ENCODE measurements at regions not wholly inside any gene's neighbourhood (a gene's known extent, or its start where the extent isn't known, plus 50 kb on each side); places are given as distances from the start of the nearest gene placed in this dataset.

DNA sequence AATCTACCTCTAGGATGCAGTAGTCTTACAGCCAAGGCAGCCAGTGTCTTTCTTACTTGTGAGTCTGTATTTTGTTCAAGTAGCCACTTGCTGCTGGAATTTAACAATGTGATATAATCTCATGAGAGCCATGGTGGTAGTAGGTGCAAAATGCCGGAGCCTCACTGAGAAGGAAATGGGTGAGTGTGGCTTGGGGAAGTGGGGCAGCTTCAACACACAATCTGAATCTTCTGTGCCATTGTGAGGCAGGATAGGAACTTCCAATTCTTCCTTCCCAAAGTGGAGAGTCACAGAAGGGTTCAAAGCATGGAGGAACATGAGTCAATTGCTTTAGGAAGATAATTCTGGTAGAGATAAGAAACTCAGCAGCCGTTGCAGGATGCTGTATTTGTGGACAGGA lies 158.7 kb upstream of the APCDD1 start:
- Histone ChIP-seq H3K9ac (ENCODE audit: low read length in 2 of 2) (no peak overlapping the region), H3K4me3 (ENCODE audit: low read length in 2 of 2) (no peak overlapping the region), H3K27me3 (ENCODE audit: control insufficient read depth in 1 of 2, insufficient read depth in 2 of 2, low read length in 2 of 2) (no peaks in the 10 kb centered on the region), H3K36me3 (ENCODE audit: control insufficient read depth in 2 of 2, insufficient read depth in 2 of 2, low read length in 2 of 2) (no peaks in the 10 kb centered on the region), H3K9me3 (ENCODE audit: control insufficient read depth in 2 of 2, low read length in 2 of 2) (no peaks in the 10 kb centered on the region), H3K27ac (ENCODE audit: low read length) (no peak overlapping the region), H3K4me1 (ENCODE audit: control insufficient read depth, insufficient read depth, low read length) (peaks cover 7% of the 10 kb centered on the region)

- Histone ChIP-seq H3K9ac (ENCODE audit: low read length in 2 of 2) (no peak overlapping the region), H3K4me3 (ENCODE audit: low read length in 2 of 2) (no peak overlapping the region), H3K27me3 (ENCODE audit: control insufficient read depth in 1 of 2, insufficient read depth in 2 of 2, low read length in 2 of 2) (no peaks in the 10 kb centered on the region), H3K27ac (ENCODE audit: low read length) (no peak overlapping the region), H3K9me3 (ENCODE audit: control insufficient read depth in 2 of 2, low read length in 2 of 2) (no peaks in the 10 kb centered on the region), H3K4me1 (ENCODE audit: control insufficient read depth, insufficient read depth, low read length) (peaks cover 4% of the 10 kb centered on the region), H3K36me3 (ENCODE audit: control insufficient read depth in 2 of 2, insufficient read depth in 2 of 2, low read length in 2 of 2) (no peaks in the 10 kb centered on the region)
Observed at GRCh38 chr18:10296491-10296890, 157.9 kb upstream of the APCDD1 start.

- Histone ChIP-seq H3K27ac (ENCODE audit: low read length) (no peak overlapping the region), H3K9me3 (ENCODE audit: control insufficient read depth in 2 of 2, low read length in 2 of 2) (no peaks in the 10 kb centered on the region), H3K36me3 (ENCODE audit: control insufficient read depth in 2 of 2, insufficient read depth in 2 of 2, low read length in 2 of 2) (no peaks in the 10 kb centered on the region), H3K9ac (ENCODE audit: low read length in 2 of 2) (no peak overlapping the region), H3K27me3 (ENCODE audit: control insufficient read depth in 1 of 2, insufficient read depth in 2 of 2, low read length in 2 of 2) (no peaks in the 10 kb centered on the region), H3K4me1 (ENCODE audit: control insufficient read depth, insufficient read depth, low read length) (no peaks in the 10 kb centered on the region), H3K4me3 (ENCODE audit: low read length in 2 of 2) (no peak overlapping the region)
Observed at GRCh38 chr18:10297086-10297485, 157.3 kb upstream of the APCDD1 start.

DNA sequence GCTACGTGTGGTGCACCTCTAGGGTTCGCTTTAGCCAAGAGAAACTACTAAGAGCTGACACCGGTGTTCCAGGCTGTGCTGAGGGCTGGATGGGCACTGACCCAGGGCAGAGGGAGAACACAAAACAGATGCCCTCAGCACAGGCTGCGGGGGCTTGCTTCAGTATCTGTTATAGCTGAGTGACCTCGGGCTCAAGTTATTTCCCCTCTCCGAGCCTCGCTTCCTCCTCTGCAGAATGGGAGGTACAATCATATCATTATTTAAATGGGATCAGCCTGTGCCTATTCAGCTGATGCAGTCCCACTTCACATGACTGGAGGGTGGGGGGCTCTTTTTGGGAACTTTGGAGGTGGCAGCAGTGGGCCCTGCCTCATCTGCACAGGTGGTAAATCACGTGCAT lies 156.1 kb upstream of the APCDD1 start:
- no peak overlapping the region for H3K4me3 ChIP-seq (ENCODE audit: low read length in 2 of 2)
- no peaks in the 10 kb centered on the region for H3K36me3 ChIP-seq (ENCODE audit: control insufficient read depth in 2 of 2, insufficient read depth in 2 of 2, low read length in 2 of 2)
- H3K9me3 ChIP-seq (ENCODE audit: control insufficient read depth in 2 of 2, low read length in 2 of 2) = no peaks in the 10 kb centered on the region
- no peak overlapping the region for H3K9ac ChIP-seq (ENCODE audit: low read length in 2 of 2)
- H3K4me1 ChIP-seq (ENCODE audit: control insufficient read depth, insufficient read depth, low read length) = no peaks in the 10 kb centered on the region
- H3K27ac ChIP-seq (ENCODE audit: low read length) = no peak overlapping the region
- no peaks in the 10 kb centered on the region for H3K27me3 ChIP-seq (ENCODE audit: control insufficient read depth in 1 of 2, insufficient read depth in 2 of 2, low read length in 2 of 2)

DNA sequence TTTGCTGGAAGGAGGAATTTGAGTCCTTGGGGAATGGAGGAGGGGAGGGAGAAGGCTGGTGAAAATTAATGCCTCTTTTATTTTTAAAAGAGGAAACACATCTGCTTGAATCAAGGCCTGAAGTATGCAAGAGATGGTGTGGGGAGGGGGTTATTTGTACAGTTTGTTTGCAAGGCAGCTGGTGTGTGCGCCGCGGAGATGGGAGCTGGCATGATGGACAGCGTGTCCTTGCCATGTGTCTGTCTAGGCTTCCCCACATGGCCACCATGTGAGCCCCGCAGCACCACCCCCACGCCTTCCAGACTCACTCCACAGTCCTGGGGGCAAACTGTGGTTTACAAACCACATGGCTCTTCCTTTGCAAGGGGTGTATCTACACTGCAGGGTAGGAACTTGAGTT lies 154.8 kb upstream of the APCDD1 start:
- H3K4me3 ChIP-seq (ENCODE audit: low read length in 2 of 2) = no peak overlapping the region
- H3K9me3 ChIP-seq (ENCODE audit: control insufficient read depth in 2 of 2, low read length in 2 of 2) = no peaks in the 10 kb centered on the region
- H3K27ac ChIP-seq (ENCODE audit: low read length) = no peak overlapping the region
- H3K9ac ChIP-seq (ENCODE audit: low read length in 2 of 2) = no peak overlapping the region
- H3K4me1 ChIP-seq (ENCODE audit: control insufficient read depth, insufficient read depth, low read length) = no peaks in the 10 kb centered on the region
- H3K27me3 ChIP-seq (ENCODE audit: control insufficient read depth in 1 of 2, insufficient read depth in 2 of 2, low read length in 2 of 2) = no peaks in the 10 kb centered on the region
- no peaks in the 10 kb centered on the region for H3K36me3 ChIP-seq (ENCODE audit: control insufficient read depth in 2 of 2, insufficient read depth in 2 of 2, low read length in 2 of 2)

DNA sequence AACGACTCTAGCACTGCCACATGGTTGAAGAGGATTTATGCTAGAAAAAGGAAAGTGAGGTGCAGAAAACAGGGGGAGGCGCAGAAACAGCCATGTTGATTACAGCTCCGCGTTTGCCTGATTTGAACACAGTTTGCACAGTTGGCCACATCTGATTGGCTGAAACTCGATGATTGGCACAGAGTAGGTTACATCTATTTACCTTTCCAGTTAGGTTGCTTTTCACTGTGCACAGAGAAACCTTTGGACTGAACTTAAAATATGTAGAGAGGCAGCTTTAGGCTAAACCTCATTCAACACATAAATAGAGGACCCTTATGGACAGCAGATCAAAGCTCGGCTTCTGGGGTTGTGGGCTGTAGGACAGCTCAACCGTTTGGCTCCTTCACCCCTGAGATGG lies 153.7 kb upstream of the APCDD1 start:
- Histone ChIP-seq H3K9me3 (ENCODE audit: control insufficient read depth in 2 of 2, low read length in 2 of 2) (no peaks in the 10 kb centered on the region), H3K9ac (ENCODE audit: low read length in 2 of 2) (no peak overlapping the region), H3K4me1 (ENCODE audit: control insufficient read depth, insufficient read depth, low read length) (no peaks in the 10 kb centered on the region), H3K27me3 (ENCODE audit: control insufficient read depth in 1 of 2, insufficient read depth in 2 of 2, low read length in 2 of 2) (no peaks in the 10 kb centered on the region), H3K27ac (ENCODE audit: low read length) (no peak overlapping the region), H3K4me3 (ENCODE audit: low read length in 2 of 2) (no peak overlapping the region), H3K36me3 (ENCODE audit: control insufficient read depth in 2 of 2, insufficient read depth in 2 of 2, low read length in 2 of 2) (no peaks in the 10 kb centered on the region)

GRCh38 chr18:10301831-10302483 lies 152.5 kb upstream of the APCDD1 start:
- no peak overlapping the region for H3K9ac ChIP-seq (ENCODE audit: low read length in 2 of 2)
- no peaks in the 10 kb centered on the region for H3K27me3 ChIP-seq (ENCODE audit: control insufficient read depth in 1 of 2, insufficient read depth in 2 of 2, low read length in 2 of 2)
- H3K4me3 ChIP-seq (ENCODE audit: low read length in 2 of 2) = no peak overlapping the region
- no peaks in the 10 kb centered on the region for H3K9me3 ChIP-seq (ENCODE audit: control insufficient read depth in 2 of 2, low read length in 2 of 2)
- H3K36me3 ChIP-seq (ENCODE audit: control insufficient read depth in 2 of 2, insufficient read depth in 2 of 2, low read length in 2 of 2) = no peaks in the 10 kb centered on the region
- H3K27ac ChIP-seq (ENCODE audit: low read length) = no peak overlapping the region
- no peaks in the 10 kb centered on the region for H3K4me1 ChIP-seq (ENCODE audit: control insufficient read depth, insufficient read depth, low read length)

- Histone ChIP-seq H3K4me1 (ENCODE audit: control insufficient read depth, insufficient read depth, low read length) (no peaks in the 10 kb centered on the region), H3K36me3 (ENCODE audit: control insufficient read depth in 2 of 2, insufficient read depth in 2 of 2, low read length in 2 of 2) (no peaks in the 10 kb centered on the region), H3K9me3 (ENCODE audit: control insufficient read depth in 2 of 2, low read length in 2 of 2) (no peaks in the 10 kb centered on the region), H3K4me3 (ENCODE audit: low read length in 2 of 2) (no peak overlapping the region), H3K9ac (ENCODE audit: low read length in 2 of 2) (no peak overlapping the region), H3K27ac (ENCODE audit: low read length) (no peak overlapping the region), H3K27me3 (ENCODE audit: control insufficient read depth in 1 of 2, insufficient read depth in 2 of 2, low read length in 2 of 2) (no peaks in the 10 kb centered on the region)
Observed at GRCh38 chr18:10303171-10303570, 151.3 kb upstream of the APCDD1 start.

- H3K27me3 ChIP-seq (ENCODE audit: control insufficient read depth in 1 of 2, insufficient read depth in 2 of 2, low read length in 2 of 2) = no peaks in the 10 kb centered on the region
- no peak overlapping the region for H3K27ac ChIP-seq (ENCODE audit: low read length)
- H3K4me1 ChIP-seq (ENCODE audit: control insufficient read depth, insufficient read depth, low read length) = no peaks in the 10 kb centered on the region
- no peak overlapping the region for H3K4me3 ChIP-seq (ENCODE audit: low read length in 2 of 2)
- no peaks in the 10 kb centered on the region for H3K36me3 ChIP-seq (ENCODE audit: control insufficient read depth in 2 of 2, insufficient read depth in 2 of 2, low read length in 2 of 2)
- no peaks in the 10 kb centered on the region for H3K9me3 ChIP-seq (ENCODE audit: control insufficient read depth in 2 of 2, low read length in 2 of 2)
- no peak overlapping the region for H3K9ac ChIP-seq (ENCODE audit: low read length in 2 of 2)
Observed at GRCh38 chr18:10304853-10305252, 149.6 kb upstream of the APCDD1 start.

GRCh38 chr18:10306779-10307178 lies 147.7 kb upstream of the APCDD1 start:
- H3K9ac ChIP-seq (ENCODE audit: low read length in 2 of 2) = no peak overlapping the region
- no peak overlapping the region for H3K4me3 ChIP-seq (ENCODE audit: low read length in 2 of 2)
- H3K9me3 ChIP-seq (ENCODE audit: control insufficient read depth in 2 of 2, low read length in 2 of 2) = no peaks in the 10 kb centered on the region
- no peak overlapping the region for H3K27ac ChIP-seq (ENCODE audit: low read length)
- H3K4me1 ChIP-seq (ENCODE audit: control insufficient read depth, insufficient read depth, low read length) = no peaks in the 10 kb centered on the region
- H3K27me3 ChIP-seq (ENCODE audit: control insufficient read depth in 1 of 2, insufficient read depth in 2 of 2, low read length in 2 of 2) = no peaks in the 10 kb centered on the region
- H3K36me3 ChIP-seq (ENCODE audit: control insufficient read depth in 2 of 2, insufficient read depth in 2 of 2, low read length in 2 of 2) = no peaks in the 10 kb centered on the region

GRCh38 chr18:10308154-10308553 lies 146.3 kb upstream of the APCDD1 start:
- Histone ChIP-seq H3K4me3 (ENCODE audit: low read length in 2 of 2) (no peak overlapping the region), H3K9ac (ENCODE audit: low read length in 2 of 2) (no peak overlapping the region)

More at GRCh38 chr18:10308154-10308553, 146.3 kb upstream of the APCDD1 start:
- no peak overlapping the region for H3K27ac ChIP-seq (ENCODE audit: low read length)
- H3K36me3 ChIP-seq (ENCODE audit: control insufficient read depth in 2 of 2, insufficient read depth in 2 of 2, low read length in 2 of 2) = no peaks in the 10 kb centered on the region
- no peaks in the 10 kb centered on the region for H3K27me3 ChIP-seq (ENCODE audit: control insufficient read depth in 1 of 2, insufficient read depth in 2 of 2, low read length in 2 of 2)
- peaks cover 0 to 2% of the 10 kb centered on the region in 2 donors for H3K9me3 ChIP-seq (ENCODE audit: control insufficient read depth in 2 of 2, low read length in 2 of 2)
- H3K4me1 ChIP-seq (ENCODE audit: control insufficient read depth, insufficient read depth, low read length) = no peaks in the 10 kb centered on the region

Measured in stomach smooth muscle (tissue), 2 donors.